ENCODE measurements at regions not wholly inside any gene's neighbourhood (a gene's known extent, or its start where the extent isn't known, plus 50 kb on each side); places are given as distances from the start of the nearest gene placed in this dataset.

DNA sequence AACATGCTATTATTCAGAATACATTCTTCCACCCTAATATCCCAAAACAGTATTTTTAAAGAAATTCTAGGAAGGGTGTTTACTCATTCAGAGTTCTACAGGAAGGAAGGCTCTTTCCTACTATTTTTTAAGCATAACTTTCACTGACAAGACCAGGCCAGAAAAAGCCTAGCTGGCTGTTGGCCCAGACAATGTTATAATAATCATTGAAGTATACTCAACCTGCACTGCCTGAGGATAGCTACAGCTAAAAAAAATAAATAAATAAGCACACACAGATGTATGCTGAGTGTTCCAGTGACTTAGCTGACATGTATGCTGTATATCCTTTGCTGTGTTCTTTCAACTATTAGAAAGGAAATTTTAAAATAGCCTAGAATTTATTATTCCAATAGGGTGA lies 145.8 kb upstream of the SPRY1 start:
- Histone ChIP-seq H3K27me3 (ENCODE audit: insufficient read depth, low read depth, low read length) (no peaks in the 10 kb centered on the region), H3K9ac (ENCODE audit: low read length) (no peak overlapping the region), H4K20me1 (ENCODE audit: insufficient read depth) (no peaks in the 10 kb centered on the region), H3K9me3 (ENCODE audit: low read length) (no peaks in the 10 kb centered on the region), H3K27ac (ENCODE audit: low read length) (no peak overlapping the region), H3F3A (ENCODE audit: insufficient read depth, low read length, poor library complexity, severe bottlenecking) (no peaks in the 10 kb centered on the region), H3K36me3 (ENCODE audit: insufficient read depth, low read length) (no peaks in the 10 kb centered on the region), H3K79me2 (replicated peaks; ENCODE audit: insufficient read depth, low read length) (no peaks in the 10 kb centered on the region), H3K4me2 (ENCODE audit: low read length) (no peak overlapping the region), H2AFZ (ENCODE audit: low read depth, low read length) (no peak overlapping the region), H3K4me3 (ENCODE audit: low read length) (no peak overlapping the region), H3K9me2 (ENCODE audit: insufficient read depth, low read length) (no peaks in the 10 kb centered on the region)
- TF ChIP-seq EZH2 (IDR thresholded peaks at IDR 0.05; ENCODE audit: borderline replicate concordance, insufficient read depth, low read length, poor library complexity, severe bottlenecking) (no peak), SMC3 (conservative IDR thresholded peaks at IDR 0.05; ENCODE audit: poor library complexity) (no peak), EP300 (conservative IDR thresholded peaks at IDR 0.05; ENCODE audit: poor library complexity, severe bottlenecking) (no peak), MXI1 (conservative IDR thresholded peaks at IDR 0.05; ENCODE audit: poor library complexity, severe bottlenecking) (no peak), POLR2AphosphoS5 (IDR thresholded peaks at IDR 0.05) (no peak), CTCF (IDR thresholded peaks at IDR 0.05; ENCODE audit: poor library complexity, severe bottlenecking) (no peak), RAD21 (conservative IDR thresholded peaks at IDR 0.05) (no peak), TAF1 (IDR thresholded peaks at IDR 0.05; ENCODE audit: low read depth) (no peak)
- TF ChIP-seq, protein P1, sequence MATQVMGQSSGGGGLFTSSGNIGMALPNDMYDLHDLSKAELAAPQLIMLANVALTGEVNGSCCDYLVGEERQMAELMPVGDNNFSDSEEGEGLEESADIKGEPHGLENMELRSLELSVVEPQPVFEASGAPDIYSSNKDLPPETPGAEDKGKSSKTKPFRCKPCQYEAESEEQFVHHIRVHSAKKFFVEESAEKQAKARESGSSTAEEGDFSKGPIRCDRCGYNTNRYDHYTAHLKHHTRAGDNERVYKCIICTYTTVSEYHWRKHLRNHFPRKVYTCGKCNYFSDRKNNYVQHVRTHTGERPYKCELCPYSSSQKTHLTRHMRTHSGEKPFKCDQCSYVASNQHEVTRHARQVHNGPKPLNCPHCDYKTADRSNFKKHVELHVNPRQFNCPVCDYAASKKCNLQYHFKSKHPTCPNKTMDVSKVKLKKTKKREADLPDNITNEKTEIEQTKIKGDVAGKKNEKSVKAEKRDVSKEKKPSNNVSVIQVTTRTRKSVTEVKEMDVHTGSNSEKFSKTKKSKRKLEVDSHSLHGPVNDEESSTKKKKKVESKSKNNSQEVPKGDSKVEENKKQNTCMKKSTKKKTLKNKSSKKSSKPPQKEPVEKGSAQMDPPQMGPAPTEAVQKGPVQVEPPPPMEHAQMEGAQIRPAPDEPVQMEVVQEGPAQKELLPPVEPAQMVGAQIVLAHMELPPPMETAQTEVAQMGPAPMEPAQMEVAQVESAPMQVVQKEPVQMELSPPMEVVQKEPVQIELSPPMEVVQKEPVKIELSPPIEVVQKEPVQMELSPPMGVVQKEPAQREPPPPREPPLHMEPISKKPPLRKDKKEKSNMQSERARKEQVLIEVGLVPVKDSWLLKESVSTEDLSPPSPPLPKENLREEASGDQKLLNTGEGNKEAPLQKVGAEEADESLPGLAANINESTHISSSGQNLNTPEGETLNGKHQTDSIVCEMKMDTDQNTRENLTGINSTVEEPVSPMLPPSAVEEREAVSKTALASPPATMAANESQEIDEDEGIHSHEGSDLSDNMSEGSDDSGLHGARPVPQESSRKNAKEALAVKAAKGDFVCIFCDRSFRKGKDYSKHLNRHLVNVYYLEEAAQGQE (IDR thresholded peaks at IDR 0.05; ENCODE audit: borderline replicate concordance) = no peak

DNA sequence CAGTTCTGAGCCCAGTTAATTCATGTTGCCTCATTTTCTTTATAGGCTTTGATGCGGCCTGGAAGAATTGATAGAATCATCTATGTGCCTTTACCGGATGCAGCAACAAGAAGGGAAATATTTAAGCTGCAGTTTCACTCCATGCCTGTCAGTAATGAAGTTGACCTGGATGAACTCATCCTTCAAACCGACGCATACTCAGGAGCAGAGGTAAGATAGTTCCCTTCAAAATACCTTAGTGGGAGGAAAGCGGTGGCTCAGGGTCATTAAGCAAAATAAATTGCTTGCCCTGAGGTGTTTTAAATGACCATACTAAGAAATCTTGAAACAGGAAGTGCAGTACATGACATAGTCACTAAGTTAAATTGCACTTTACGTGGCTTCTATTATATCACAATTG lies 140.6 kb upstream of the SPRY1 start:
- Histone ChIP-seq H3K9me2 (ENCODE audit: insufficient read depth, low read length) (no peaks in the 10 kb centered on the region), H3K4me3 (ENCODE audit: low read length) (no peak overlapping the region), H2AFZ (ENCODE audit: low read depth, low read length) (no peak overlapping the region), H3K36me3 (ENCODE audit: insufficient read depth, low read length) (no peaks in the 10 kb centered on the region), H3K4me2 (ENCODE audit: low read length) (no peak overlapping the region), H3F3A (ENCODE audit: insufficient read depth, low read length, poor library complexity, severe bottlenecking) (peaks cover 3% of the 10 kb centered on the region), H3K9ac (ENCODE audit: low read length) (no peak overlapping the region), H4K20me1 (ENCODE audit: insufficient read depth) (no peaks in the 10 kb centered on the region), H3K27me3 (ENCODE audit: insufficient read depth, low read depth, low read length) (no peaks in the 10 kb centered on the region), H3K79me2 (replicated peaks; ENCODE audit: insufficient read depth, low read length) (no peaks in the 10 kb centered on the region), H3K27ac (ENCODE audit: low read length) (no peak overlapping the region), H3K9me3 (ENCODE audit: low read length) (no peaks in the 10 kb centered on the region)
- TF ChIP-seq RAD21 (conservative IDR thresholded peaks at IDR 0.05) = no peak
- TF ChIP-seq TAF1 (IDR thresholded peaks at IDR 0.05; ENCODE audit: low read depth) = no peak
- no peak for TF ChIP-seq SMC3 (conservative IDR thresholded peaks at IDR 0.05; ENCODE audit: poor library complexity)
- no peak for TF ChIP-seq EZH2 (IDR thresholded peaks at IDR 0.05; ENCODE audit: borderline replicate concordance, insufficient read depth, low read length, poor library complexity, severe bottlenecking)
- TF ChIP-seq, protein P1 (IDR thresholded peaks at IDR 0.05; ENCODE audit: borderline replicate concordance) = no peak
- no peak for TF ChIP-seq MXI1 (conservative IDR thresholded peaks at IDR 0.05; ENCODE audit: poor library complexity, severe bottlenecking)
- no peak for TF ChIP-seq CTCF (IDR thresholded peaks at IDR 0.05; ENCODE audit: poor library complexity, severe bottlenecking)
- no peak for TF ChIP-seq EP300 (conservative IDR thresholded peaks at IDR 0.05; ENCODE audit: poor library complexity, severe bottlenecking)
- TF ChIP-seq POLR2AphosphoS5 (IDR thresholded peaks at IDR 0.05) = no peak
